ENCODE measurements at regions not wholly inside any gene's neighbourhood (a gene's known extent, or its start where the extent isn't known, plus 50 kb on each side); places are given as distances from the start of the nearest gene placed in this dataset.

DNA sequence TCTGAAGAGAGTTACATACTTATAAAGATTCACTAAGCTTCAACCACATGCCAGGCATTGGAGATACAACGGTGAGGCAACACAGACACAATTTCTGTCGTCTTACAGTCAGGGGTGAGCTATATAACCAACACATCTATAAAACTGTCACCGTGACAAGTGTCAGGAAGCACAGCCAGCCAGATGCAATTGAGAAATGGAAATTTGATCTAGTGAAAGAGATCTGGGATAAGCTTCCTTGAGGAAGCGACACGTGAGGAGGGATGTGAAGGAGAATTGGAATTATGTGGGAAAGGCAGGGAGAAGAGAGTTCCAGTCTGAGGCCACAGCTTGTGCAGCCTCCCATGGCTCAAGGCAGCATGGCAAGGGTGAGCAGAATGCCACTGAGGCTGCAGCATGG is 50.9 kb upstream of the ZNF354B start:
- no peak for DNase-seq

DNA sequence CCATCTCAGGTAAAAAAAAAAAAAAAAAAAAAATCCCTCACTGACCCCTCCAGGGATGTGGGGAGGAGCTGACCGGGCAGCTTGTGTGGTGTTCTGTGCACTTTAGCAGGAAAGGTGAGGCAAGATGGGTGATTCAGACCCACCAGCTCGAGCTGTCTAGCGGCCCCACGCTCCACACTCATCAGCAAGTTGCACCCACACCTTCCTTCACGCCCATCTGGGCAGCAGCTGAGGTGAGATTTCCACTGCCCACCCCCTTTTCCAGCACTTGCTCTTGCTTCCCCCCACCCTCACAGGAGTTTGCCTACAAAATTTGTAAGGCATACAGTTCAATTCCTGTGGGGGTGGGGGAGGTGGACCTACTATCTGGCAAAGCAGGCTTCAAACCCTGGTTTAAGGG is 58.7 kb upstream of the ZNF354B start:
- DNase-seq, result no peak

DNA sequence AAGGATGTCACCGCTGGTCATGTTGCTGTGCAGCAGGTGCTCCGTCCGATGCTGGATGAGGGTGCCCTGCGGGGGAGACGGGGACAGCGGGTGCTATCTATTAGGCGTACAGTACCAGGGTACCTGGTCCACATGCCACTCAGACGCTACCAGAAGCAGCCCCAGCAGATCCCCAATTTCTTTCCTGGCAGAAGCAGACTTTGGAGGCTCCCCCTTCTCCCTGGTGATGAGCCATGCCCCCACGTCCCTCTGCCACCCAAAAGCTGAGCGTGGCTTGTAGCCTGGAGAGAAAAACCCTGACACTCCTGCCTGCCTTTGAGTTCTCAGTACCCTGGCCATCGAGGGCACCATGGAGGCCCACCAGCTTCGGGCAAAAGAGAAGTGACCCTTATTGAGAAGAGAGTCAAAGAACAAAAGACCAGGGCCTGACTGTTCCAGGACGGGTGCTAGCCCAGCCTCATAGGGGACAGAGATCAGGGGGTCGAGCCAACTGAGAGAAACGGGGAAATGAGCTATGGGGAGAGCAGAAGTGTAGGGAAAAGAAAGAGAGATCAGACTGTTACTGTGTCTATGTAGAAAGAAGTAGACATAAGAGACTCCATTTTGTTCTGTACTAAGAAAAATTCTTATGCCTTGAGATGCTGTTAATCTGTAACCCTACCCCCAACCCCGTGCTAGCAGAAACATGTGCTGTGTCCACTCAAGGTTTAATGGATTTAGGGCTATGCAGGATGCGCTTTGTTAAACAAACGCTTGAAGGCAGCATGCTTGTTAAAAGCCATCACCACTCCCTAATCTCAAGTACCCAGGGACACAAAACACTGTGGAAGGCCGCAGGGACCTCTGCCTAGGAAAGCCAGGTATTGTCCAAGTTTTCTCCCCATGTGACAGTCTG is 62.0 kb upstream of the ZNF354B start:
- DNase-seq, result no peak

DNA sequence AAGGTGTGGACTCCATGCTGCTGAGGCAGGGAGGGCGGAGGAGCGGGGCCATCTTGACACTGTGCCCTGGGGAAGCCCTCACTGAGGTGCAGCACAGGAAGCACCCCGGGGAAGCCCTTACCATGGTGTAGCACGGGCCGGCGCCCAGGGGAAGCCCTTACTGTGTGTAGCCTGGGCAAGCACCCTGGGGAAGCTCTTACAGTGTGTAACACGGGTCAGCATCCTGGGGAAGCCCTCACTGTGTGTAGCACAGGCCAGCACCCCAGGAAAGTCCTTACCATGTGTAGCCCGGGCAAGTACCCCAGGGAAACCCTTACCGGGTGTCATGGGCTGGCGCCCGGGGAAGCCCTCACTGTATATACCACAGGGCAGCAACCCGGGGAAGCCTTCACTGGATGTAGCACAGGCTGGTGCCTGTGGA is 62.6 kb upstream of the ZNF354B start:
- no peak for DNase-seq

DNA sequence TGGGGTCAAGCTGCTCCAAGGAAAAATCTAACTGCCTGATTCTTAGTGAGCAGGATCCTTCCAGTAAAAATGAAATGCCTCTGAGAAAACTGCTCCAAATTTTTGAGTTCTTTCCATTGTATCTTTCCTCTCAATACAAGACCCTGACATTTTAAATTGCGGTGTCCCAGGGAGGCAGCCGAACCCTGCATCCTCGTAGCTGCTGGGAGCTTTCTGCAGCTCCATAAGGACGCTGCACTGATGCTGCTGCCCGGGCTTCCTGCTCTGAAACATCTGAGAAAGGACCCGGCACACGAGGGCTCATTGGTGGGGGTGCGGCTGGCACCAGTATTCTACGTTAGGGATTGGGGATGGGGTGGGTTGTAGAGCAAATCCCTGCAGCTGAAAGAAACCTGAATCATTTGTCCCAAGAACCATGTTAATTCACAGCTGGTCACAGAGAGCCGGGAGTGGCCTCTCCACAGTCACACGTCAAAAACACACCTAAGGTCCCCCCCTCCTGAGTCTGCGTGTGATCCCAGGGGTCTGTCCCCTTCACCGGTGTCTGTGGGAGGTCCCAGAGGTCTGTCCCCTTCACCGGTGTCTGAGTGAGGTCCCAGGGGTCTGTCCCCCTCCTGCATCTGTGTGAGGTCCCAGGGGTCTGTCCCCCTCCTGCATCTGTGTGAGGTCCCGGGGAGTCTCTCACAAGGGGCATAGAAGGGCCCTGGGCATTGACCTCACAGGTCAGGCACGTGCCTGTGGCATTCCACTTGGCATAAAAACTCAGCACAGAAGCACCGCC is 63.4 kb upstream of the ZNF354B start:
- DNase-seq, result no peak

DNA sequence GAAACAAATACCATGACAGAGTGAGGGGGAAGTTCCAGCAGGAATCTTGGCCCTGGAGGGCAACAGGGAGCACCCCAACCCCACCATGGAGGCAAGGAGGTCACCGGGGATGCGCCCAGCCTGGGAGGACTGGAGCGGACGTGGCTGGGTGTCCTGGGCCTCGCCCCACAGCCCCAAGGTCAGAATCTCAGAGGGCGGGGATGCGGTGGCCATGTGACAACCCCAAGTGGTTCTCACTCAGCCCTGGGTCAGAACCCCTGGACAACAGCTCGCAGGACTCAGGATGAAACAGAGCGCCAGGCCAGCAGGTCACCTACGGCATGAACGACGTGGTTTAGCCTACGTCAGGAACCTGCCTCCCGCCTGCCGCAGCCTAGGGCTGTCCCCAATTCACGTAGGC is 64.0 kb upstream of the ZNF354A start:
- DNase-seq, result no peak

DNA sequence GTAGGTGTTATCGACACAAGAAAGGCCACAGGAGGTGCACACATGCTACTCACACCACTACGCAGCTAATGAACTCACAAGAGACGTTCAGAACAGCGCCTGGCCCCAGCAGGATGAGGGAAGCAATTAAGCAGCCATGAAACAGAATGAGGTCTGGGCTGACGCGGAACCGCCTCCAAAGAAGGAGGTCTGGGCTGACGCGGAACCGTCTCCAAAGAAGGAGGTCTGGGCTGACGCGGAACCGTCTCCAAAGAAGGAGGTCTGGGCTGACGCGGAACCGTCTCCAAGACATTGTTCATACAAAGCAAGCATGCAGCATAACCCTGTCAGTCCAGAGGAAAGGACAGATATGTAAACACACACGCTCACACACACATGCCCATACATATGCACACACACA is 63.2 kb upstream of the ZNF354A start:
- no peak for DNase-seq

DNA sequence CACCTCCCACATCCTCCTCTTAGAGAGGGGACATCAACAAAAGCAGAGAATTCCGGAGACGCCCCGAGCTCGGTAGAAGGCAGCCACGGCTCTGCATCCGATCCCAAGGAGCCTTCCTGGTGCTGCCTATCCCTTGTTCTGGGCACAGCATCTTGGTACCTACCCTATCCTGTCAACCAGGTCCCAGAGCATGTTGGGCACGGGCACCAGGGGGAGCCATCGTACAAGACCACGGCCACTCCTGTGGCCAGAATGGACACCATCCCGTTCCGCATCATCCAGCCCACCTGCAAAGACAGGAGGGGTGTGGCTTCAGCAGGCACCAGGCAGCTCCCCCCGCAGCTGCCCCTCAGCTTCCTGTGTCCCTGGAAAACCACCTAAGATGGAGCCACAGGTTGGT is 62.7 kb upstream of the ZNF354A start:
- DNase-seq, result peak; percentile 13

DNA sequence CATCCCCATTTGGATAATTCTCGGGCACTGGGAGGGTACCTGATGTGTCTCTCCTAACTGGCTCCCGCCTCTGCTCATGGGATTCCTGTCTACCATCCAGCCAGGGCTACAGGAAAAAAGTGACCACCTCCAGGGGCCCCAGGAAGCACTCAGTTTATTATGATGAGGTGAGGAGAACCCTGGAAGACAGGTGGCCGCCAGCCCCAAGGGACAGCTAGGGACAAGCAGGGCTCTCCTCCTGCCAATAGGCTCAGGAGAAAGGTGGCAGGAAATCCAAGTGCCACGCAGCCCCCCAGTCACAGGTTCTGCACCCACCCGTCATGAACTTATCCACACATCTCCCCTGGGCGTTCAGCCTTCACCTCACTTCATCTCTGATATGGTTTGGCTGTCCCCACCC is 61.5 kb upstream of the ZNF354A start:
- no peak for DNase-seq

DNA sequence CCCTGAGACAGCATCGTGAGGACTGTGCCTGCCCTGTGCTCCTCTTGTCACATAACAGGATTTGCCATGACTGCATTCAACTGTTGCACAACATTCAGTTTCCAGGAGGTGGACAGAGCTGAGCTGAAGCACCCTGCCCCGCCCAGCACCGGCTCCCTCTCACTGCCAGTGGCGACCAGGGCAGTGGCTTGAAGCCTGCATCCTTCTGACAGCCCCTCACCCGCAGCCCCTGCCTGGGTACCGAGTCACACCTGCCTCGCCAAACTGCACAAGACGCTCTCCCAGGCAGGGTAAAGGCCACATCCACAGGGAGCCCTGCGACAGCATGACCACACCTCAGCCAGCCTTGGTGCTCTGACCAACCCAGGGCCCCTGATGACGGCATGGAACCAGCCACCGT is 59.9 kb upstream of the ZNF354A start:
- no peak for DNase-seq

DNA sequence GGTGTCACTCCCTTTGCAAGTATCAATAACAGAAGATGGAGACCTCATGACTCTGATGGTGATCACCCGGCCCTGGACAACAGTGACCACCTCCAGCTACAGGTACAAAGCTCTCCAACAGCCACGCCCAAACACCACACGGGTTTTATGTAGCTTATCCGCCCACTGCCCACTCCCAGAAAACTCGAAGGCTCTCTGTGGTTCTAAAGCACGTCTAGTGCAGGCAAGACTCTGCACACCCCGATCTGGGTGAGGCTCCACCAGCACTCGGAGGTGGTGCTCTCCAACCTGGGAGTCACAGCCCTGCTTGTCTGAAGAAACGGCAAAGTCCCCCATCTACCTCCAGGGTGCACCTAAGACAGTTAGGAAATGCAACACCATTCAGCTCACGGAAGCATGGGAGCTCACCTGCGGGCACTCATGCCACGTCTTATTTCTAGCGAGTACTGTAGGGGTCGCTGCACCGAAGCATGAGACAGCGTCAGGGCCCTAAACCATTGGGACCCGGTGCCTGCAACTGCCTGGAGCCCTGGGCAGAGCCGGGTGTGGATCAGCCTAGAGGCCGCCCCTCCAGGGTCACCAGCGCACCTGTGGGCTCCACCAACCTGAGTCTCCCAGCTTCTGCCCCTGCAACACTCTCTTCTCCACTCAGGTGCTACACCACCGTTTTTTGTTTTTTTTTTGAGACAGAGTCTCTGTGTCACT is 58.1 kb upstream of the ZNF354A start:
- DNase-seq, result no peak

DNA sequence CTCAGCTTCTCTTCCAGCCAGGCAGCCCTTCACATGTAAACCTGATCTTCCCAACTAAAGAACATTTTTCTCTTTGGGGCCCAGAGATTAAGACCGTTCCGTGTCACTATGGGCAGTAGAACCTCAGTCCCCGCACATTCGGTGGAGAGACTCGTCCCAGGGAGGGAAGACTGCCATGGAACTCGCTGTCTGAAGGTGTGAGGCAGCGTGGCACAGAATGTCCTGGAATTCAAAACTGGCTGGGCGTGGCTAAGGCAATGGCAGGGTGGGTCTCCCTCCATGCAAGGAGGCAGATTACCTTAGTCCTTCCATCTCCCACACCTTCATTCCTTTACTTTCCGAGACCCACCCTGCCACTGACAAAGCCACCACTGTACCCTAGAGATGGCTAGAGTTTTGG is 57.4 kb upstream of the ZNF354A start:
- no peak for DNase-seq

DNA sequence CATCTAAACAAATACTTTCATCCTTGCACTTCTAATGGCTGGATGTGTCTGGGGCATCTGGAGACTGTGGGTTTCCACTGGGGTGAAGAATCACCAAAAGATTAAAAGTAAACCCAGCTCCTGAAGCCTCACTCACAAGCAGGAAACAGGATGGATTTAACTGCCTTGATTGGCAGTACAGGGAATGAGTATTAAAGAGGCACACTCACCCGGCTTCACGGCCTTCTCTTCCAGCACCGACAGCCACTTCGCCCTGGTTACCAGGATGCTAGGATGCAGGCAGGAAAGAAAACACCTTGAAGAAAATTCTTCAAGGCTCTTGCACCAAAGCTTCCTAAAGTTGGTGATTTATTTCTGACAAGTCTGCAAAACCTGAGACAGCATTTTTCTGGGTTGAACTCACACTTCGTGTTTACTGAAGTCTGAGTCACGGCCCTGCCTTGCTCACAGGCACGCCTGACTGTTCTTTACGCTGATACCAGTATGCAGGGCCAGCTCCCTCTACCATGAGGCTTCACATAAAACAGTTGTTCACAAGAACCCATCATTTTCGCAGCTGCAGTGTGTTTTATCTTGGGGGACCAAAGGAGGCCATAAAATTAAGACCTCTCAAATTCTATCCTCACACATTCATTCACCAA is 56.5 kb upstream of the ZNF354A start:
- DNase-seq, result peak; percentile 80

DNA sequence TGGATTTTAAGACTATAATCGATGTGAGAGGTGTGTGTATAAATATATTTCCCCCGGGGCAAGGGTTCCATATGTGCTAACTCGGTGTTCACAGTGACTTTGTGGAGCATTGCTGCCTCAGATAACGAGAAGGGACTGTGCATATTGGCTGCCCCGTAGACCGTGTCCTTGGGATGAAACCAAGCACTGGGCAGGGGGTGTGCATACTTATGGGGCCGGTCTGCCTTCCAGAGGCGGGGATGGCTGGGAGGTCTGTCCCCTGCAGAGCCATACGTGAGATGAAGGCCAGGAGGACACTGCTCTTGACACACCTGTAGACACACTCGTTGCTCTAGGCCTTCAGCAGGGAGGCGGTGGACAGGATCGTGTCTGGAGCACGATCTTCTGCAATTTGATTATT is 56.0 kb upstream of the ZNF354A start:
- DNase-seq, result no peak

DNA sequence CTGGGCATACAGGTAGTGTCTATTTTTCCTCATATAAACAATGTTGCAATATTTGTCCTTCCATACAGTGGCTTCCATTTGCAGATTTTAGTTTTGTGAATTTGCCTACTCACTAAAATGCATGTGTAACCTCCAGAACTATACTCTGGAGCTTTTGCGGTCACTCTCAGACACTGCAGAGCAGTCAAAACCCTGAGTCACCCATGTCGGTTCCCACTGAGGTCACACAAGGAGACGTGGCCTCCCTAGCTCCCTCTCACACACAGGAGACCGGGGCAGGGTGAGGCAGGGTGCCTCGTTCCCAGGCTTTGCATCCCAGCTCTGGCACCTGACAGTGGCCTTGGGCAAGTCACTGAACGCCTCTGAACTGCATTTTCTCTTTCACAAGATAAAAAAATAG is 55.5 kb upstream of the ZNF354A start:
- DNase-seq, result peak; percentile 77

DNA sequence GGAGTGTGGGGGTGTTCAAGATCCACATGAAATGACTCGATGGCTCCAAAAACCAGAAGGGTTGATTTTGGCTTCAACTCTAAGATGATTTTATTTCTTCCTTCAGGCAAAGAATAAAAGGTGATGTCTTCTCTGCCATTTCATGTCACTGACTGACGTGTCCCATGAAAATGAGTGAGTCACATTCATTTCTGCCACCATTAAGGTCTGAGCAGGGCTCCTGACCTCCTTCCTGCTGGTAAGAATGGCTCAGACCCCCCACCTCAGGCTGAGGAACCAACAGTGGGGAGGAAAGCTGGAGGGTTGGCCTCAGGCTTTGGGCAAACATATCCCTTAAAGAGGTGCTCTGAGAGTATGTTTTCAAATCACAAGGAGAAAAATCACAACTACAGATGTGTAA is 53.9 kb upstream of the ZNF354A start:
- DNase-seq, result no peak

DNA sequence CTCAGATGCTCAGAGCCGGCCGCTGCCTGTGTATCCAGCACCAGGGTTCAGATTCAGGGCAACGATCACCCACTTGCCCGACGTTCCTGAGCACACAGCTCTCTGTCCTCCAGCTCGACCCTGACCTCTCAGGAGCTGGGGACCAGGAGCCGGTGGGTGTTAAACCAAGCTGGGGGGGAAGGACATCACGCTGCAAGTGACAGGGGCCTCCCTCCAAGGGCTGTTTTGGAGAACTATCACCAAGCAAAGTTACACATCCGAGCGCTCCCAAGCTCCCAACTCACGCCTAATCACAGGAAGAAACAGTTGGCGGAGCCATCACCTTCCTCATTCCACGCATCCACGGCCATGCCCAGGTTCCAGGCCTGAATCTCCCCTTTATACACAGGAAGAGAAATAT is 51.5 kb upstream of the ZNF354A start:
- DNase-seq, result no peak

DNA sequence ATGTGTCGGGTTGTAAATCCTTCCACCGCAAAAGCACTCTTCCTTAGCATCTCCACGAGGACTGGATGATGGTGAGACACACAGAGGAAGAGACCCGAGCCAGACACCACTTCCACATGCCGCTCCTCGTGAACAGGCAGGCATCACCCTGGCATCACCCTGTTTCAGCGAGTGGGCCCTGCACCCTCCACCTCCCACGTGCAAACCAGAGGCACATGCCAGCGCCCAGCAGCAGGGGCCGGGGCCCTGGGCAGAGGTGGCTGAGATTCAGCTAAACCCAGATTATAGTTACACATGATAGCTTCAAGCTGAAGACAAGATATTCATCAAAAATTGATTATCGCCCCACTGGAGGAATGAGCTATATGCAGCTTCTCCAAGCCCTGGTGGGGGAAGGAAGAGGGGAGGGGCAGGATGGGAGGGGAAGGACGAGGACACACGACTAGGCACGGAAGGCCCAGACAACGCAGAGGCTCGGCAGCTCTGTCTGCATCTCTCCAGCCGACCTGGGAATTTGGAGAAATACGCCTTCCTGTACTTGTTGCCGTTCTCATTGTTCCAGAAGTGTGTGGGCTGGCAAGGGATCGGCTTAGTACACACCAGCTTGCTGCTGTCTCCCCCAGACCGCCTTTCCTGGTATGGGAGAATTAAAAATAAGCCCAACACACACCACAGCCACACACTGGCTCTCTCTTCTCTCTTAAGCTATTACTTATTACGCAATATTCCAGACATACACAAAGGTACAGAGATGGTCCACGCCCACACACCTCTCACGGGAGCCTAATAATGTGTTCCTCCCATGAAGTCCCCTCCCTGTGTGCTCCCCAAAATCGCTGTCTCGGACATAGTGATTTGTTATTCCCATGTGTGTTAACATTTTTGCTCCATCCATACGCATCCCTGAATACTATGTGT is 50.4 kb upstream of the ZNF354A start:
- DNase-seq, result no peak
